ENCODE measurements at regions not wholly inside any gene's neighbourhood (a gene's known extent, or its start where the extent isn't known, plus 50 kb on each side); places are given as distances from the start of the nearest gene placed in this dataset.
"Not testable (repeated sequence)": the region's sequence is repeated elsewhere in the genome, so short reads cannot be mapped to it uniquely, and the experiment has no call there.

GRCh38 chr6:103042336-103042735, 1648.8 kb downstream of the GRIK2 start:
- no peak for DNase-seq (ENCODE audit: low spot score)

GRCh38 chr6:103036846-103037245, 1643.3 kb downstream of the GRIK2 start:
- DNase-seq (ENCODE audit: low spot score): no peak

DNA sequence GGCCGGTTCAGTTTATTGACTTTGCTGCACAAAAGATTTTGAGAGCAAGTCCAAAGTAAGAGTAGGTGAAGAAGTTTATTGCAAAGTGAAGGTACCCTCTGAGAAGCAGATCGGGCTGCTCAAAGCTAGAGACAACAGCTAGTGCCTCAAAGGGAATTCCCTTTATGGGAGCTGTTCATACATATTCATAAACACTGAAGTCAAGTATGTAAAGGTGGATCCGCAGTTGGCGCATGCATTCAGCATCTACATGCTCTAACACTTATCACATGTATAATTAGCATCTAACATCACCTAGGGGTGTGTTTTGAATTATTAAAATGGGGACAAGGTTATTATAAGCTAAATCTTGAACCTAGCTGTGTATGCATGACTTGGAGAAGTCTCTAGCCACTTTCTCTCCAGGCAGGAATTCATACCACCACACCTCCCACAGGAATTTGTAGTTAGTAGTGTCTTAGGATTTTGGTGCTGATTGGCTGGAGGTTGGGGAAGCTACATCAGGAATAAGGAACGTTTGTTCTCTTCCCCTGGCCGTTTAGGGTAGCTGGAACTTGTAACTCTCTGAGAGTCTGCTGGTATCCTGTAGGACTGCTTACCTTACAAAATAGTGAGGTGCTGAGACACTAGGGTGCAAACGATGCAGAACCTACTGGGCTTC, 1633.9 kb downstream of the GRIK2 start:
- no peak for DNase-seq (ENCODE audit: low spot score)

- DNase-seq (ENCODE audit: low spot score): no peak
Observed at GRCh38 chr6:103018426-103018825, 1624.9 kb downstream of the GRIK2 start.

DNA sequence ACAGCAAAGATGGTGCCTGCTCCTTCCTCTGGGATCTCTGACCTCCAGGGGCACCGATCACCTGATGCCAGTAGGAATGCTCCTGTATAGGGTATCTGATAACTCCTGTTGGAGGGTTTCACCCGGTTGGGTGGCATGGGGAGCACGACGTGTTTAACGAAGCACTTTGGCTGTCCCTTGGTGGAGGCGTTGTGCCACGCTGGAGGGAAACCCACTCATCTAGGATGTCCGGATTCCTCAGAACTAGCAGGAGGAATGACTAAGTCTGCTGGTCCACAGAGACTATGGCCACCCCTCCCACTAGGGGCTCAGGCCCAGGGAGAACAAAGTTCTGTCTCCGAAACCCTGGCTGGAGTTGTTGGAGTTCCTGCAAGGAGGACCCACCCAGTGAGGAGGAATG, 1624.4 kb downstream of the GRIK2 start:
- DNase-seq (ENCODE audit: low spot score): no peak

DNA sequence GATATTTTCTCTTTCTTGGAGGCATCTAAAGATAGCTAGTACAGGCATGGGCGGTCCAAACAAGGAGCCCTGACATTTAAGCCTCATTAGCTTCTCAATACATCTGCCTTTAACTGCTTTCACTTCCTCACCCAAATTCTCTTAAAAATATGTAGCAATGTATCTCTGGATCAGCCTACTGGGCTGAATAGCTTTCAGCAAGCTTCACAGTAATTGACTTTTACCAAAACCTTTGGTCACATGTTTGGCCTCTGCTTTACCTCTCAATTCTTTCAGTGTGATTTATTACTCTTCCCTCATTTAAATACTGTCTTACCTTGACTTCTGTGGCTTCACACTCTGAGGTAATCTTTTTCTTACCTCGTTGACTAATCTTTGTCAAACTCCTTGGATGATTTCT, 1618.1 kb downstream of the GRIK2 start:
- no peak for DNase-seq (ENCODE audit: low spot score)

DNA sequence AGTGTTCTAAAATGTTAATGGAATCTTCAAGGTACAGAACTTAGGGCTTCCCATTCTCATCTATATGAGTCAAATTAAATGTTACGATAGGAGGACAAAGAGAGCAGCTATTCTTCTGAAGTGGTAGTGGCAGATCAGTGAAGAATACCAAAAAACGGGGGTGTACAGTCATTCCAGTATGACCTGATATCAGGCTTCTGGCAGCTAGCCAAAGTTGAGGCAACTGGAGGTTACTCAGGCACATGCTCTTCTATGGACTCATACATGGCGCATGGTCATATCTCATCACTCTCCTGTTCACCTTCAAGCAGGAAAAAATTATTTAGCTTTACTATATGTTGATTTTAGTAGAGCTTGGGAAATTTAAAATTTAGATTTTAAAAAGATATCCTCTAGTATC, 1608.8 kb downstream of the GRIK2 start:
- DNase-seq (ENCODE audit: low spot score): no peak

- no peak for DNase-seq (ENCODE audit: low spot score)
Observed at GRCh38 chr6:103001724-103002123, 1608.2 kb downstream of the GRIK2 start.

GRCh38 chr6:103000688-103001087, 1607.2 kb downstream of the GRIK2 start:
- DNase-seq (ENCODE audit: low spot score): no peak

- no peak for DNase-seq (ENCODE audit: low spot score)
Observed at GRCh38 chr6:102995491-102995890, 1602.0 kb downstream of the GRIK2 start.

GRCh38 chr6:102994866-102995265, 1601.4 kb downstream of the GRIK2 start:
- DNase-seq (ENCODE audit: low spot score): no peak

- no peak for DNase-seq (ENCODE audit: low spot score)
Observed at GRCh38 chr6:102986086-102986485, 1592.6 kb downstream of the GRIK2 start.

- no peak for DNase-seq (ENCODE audit: low spot score)
Observed at GRCh38 chr6:102984357-102984756, 1590.8 kb downstream of the GRIK2 start.

DNA sequence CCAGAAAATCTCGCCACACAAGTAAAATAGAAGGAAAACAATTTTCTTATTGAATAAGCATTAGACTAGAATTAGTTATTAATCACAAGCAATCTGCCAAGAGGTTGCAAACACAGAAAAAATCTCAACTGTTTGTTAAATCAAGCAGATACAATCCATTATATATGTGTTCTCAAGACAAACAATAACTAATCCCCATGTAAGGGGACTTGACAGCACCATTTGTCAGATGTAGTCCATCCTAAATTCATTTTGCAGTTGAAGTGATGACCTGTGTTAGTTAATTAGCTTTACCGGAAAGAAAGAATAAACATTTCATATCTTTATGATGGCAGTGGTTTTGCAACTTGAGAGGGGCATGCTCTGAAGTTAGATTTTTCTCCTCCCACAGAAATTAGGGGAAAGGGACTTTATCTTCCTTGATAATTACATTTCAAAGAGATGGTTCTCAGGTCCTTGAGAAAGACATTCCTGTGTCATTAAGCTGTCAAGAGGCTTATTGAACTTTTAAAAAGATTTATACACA, 1588.0 kb downstream of the GRIK2 start:
- DNase-seq (ENCODE audit: low spot score): no peak

DNA sequence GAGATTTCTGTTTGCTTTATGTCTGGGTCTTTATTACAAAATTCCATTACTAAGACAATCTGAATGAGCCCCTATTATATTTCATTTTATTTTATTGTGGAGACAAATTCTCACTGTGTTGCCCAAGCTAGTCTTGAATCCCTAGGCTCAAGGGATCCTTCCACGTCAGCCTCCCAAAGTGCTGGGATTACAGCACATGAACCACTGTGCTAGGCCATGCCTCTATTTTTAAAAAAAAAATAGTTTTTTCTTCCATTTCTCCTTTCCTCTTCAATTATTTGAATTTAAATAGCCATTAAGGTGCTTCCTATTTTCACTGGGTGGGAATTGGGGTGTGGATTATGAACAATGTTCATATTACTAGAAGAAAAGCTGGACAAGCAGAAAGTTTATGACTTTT, 1587.4 kb downstream of the GRIK2 start:
- no peak for DNase-seq (ENCODE audit: low spot score)

DNA sequence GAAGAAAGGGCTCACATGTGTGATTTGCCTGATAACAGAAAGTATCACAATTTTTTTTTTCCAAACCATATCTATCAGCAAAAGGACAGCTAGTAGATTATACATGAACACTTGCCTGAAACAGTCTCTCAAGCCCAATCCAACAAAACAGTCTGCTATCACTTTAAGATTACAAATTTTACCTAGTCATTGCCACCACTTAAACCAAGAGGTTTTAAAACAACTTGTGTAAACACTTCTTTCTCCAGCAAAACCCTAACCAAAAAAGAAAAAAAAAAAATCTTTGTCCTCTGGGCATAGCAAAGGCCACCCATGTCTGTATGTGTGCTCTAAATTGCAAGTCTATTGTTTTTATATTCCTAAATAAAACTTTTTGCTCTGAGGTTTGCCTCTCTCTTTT, 1568.4 kb downstream of the GRIK2 start:
- no peak for DNase-seq (ENCODE audit: low spot score)

- DNase-seq (ENCODE audit: low spot score): no peak
Observed at GRCh38 chr6:102950967-102951366, 1557.5 kb downstream of the GRIK2 start.

GRCh38 chr6:102944475-102944874, 1551.0 kb downstream of the GRIK2 start:
- DNase-seq (ENCODE audit: low spot score): no peak

GRCh38 chr6:102942206-102942605, 1548.7 kb downstream of the GRIK2 start:
- no peak for DNase-seq (ENCODE audit: low spot score)

- DNase-seq (ENCODE audit: low spot score): no peak
Observed at GRCh38 chr6:102936959-102937358, 1543.5 kb downstream of the GRIK2 start.

GRCh38 chr6:102928109-102928508, 1534.6 kb downstream of the GRIK2 start:
- DNase-seq (ENCODE audit: low spot score): no peak

- no peak for DNase-seq (ENCODE audit: low spot score)
Observed at GRCh38 chr6:102918161-102918560, 1524.7 kb downstream of the GRIK2 start.

DNA sequence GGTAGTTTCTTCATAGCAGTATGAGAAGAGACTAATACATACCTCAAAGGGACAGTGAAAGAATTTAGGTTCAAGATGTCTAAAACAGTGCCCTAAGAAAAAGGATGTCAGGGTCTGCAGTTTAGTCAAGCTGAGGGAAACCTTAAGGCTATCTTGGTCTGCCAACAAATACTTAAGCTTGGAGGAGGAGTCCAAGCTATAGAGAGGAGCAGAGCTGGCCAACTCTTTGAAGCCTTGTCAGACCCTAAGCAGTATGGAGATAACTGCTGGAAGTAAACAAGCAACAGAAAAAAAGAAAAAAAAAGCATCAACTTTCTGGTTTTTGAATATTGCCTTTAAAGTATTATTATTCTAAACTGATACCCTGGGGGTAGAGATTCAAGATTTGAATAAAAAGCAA, 1518.1 kb downstream of the GRIK2 start:
- no peak for DNase-seq (ENCODE audit: low spot score)

DNA sequence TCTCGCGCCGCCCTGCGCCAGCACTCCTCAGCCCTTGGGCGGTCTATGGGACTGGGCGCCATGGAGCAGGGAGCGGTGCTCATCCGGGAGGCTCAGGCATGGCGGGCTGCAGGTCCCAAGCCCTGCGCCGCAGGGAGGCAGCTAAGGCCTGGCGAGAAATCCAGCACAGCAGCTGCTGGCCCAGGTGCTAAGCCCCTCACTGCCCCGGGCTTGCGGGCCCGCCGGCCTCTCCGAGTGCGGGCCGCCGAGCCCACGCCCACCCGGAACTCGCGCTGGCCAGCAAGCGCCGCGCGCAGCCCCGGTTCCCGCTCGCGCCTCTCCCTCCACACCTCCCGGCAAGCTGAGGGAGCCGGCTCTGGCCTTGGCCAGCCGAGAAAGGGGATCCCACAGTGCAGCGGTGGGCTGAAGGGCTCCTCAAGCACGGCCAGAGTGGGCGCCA, 1517.2 kb downstream of the GRIK2 start:
- DNase-seq (ENCODE audit: low spot score): not testable (repeated sequence)
